HUDEP-2 (cell line): ENCODE measurements at regions not wholly inside any gene's neighbourhood (a gene's known extent, or its start where the extent isn't known, plus 50 kb on each side); places are given as distances from the start of the nearest gene placed in this dataset.

ENCODE experiments used
- DNase-seq, 76 experiments: peaks; one replicate each; lab custom pipeline; 2025; ENCODE audit not compliant: unreplicated experiment in 76 of 76; lab: John Stamatoyannopoulos, UW

DNA sequence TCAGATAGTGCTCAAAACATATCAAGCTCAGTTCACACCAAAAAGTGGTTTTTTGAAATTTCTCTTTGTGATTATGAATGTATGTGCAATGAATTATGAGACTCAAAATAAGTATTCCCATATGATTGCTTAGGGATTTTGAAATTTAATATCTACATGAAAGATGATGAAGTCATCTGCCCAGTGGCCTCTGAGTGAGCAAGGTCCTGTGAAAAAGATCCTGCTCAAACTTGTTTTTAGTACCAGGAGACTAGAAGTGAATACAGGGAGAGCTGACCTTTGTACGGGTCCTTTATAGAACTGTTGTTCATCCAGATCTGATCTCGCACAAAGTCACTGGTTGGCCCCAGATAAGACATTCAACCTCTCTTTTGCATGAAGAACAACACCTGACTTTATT is 151.9 kb upstream of the MAF start:
- DNase-seq: no peak

DNA sequence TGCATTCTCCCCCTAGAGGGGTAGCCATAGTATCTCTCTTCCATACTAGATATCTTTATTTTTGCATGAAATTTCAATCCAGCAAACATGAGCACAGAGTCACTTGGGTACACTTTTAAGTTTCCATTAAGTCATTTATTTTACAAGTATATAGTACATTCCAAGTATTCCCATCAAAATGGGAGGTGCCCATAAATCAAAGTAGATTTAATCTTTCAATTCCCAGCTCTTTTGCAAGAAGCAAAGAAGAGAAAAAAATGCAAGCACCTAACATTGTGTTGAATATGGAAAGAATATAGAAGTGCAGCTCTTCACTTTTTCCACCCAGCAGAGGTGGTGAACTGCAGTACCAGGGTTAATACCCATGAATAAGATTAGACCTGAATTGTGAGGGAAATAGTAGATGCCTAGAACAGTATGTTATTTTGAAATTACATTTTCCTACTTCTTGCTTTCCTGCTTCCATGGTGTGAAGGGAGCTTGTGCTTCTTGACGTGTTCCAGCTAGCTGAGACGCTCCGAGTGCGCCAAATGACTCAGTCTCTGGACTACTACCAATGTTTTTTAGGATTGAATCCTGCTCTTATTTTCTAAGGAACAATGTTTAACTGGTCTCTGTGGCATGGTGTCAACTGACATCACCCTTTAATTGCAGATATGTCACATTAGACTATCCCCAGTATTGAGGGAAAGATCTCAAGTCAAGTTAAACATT is 151.1 kb upstream of the MAF start:
- no peak for DNase-seq

DNA sequence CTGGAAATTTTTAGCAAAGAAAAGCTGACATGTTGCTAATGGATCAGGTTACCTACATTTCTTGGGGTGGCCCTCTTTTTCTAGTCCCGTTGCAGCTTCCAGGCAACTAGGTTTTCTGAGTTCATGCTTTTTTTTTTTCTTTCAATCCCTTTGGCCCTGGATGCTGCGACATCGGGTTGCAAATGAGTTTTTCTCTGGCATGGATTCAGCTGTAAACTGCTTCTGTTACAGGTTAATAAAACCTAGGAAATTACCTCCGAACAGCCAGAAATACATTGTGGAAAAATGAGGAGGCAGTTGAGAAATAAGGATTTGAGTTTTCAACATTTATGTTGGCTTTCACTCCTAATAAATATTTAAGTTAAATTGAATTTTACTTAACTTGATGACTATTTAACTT is 149.8 kb upstream of the MAF start:
- no peak for DNase-seq

DNA sequence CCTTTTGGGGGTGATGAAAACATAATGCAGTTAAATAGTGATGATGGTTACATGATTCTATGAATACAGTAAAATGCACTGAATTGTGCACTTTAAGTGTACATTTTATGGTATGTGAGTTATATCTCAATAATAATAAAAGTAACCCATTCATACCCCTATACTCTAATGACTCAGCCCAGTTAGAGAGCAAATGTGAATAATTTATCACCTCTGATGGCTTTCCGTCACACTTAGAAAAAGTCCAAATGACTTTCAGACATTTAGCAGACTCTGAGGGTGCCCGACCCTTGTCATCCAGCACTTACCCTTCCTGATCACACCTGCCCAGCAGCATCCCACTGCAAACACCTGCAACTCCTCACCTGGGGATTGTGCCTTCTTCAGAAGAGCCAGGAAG is 148.1 kb upstream of the MAF start:
- DNase-seq: no peak

DNA sequence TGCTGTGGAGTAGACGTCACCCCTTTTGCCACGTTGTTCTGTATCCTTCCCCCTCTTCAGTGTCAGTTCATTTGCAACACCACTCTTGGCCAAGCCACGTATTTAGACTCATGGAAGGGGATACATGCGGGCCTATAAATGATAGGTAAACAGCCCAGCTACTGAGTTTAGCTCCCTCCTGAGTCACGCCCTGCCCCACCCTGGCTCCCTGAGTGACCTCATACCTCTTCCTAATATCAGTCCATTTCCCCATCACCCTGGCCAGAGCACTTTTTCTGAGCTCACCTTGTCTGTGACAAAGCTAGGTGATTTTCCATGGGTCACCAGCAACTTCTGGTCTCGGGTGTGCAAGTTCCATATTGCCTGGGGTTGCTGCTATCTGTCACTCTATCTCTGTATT is 147.2 kb upstream of the MAF start:
- DNase-seq: no peak

DNA sequence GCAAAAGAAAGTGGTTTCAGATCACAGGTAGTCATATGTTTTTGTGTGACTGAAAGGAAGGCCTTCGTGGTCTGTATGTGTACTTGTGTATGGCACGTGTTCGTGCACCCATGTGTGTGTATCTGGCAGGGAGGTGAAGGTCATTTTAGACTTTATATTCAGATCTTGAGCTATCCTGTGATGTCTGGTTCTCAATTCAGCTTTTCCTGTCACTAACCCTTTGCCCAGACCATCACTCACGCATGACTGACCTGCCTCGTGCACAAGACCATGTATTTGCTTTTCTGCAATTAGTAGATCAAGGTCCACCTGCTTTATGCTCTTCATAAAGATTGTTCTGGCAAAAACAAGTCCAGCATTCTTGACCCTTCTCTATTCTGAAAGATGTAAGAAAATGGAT is 139.7 kb upstream of the MAF start:
- no peak for DNase-seq

DNA sequence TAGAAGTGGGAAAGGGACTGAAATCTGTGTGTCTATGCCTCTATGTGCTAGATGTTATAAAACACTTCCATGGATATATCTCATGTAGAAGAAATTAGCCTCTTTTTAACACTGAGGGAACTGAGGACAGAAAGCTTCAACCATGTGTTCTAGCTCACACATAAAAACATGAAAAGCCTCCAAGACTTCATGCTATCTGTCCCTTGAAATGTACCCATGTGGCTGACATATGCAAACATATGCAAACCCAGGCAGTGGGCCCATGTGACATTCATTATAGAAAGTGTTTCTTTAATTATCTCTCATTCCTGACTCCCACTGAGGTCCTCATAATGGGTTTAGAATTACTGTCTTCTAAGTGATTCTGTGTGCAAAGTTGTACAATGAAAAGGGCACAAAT is 134.7 kb upstream of the MAF start:
- no peak for DNase-seq

DNA sequence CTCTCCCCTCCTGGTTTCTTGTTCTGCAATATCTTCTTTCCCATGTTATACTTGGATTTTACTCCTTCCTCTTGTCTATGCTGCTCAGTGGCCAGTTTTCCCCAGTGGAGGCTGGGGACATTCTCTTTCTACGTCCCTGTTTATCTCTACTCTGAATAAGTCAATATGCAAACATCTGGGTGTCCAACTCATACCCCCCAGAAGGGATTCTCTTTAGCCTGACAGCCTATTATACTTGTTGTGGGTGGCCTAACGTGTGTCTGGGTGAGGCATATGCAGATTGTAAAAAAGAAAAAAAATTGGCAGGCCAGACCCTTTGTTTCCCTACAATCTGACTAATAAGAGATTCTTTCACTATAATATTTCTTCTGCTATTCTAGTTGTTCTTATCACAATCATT is 134.2 kb upstream of the MAF start:
- DNase-seq: no peak

DNA sequence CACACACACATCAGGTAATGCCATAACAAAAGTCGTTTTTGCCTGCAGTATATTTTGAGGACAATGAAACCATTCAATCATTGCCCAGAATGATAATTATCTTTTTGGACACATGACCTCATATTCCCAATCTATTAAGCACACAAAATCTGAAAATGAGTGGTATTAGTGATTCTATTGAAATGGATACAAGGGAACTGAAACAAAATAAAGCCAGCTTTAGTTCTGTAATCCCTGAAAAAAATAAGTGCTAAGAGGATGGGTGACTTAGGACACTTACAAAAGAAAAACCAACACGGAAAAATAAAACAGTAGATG is 128.3 kb upstream of the MAF start:
- no peak for DNase-seq

DNA sequence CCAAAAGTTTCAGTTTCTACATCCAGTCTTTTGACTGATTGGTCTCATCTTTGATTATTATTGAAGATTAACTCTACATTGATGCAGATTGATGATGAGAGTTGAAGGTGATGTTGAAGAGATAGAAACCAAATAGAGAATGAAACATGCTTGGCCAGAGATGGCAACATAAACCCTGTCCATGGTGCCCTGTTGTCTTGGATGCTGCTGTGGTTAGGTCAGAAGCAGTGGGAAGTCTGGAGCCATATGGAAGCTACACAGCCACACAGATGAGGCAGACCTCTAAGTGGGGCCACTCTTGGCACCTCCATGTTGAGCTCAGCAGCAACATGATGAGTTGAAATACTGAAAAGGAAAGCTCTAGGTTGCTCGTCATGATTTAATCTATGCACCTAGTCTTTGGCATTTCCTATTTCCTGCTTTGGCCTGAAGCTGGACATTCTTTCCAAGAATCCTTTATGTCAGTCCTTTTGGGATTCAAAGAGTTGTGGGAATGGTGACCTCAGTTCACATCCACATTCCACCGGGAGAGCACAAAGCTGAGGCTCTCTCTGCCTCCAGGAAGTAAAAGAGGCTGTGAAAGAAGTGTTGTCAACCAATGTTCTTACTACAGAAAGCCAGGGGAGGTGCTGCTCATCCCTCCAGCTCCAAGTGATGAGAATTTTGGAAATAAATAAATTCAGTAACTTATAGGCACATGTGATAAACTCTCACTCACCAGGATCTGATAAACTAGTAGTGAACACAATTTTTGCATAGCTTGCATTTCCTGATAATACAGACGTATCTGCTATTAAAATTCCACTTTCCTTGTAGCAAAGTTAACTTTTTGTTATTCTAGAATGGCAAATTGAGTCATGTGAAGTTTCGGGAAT is 127.7 kb upstream of the MAF start:
- DNase-seq: no peak

DNA sequence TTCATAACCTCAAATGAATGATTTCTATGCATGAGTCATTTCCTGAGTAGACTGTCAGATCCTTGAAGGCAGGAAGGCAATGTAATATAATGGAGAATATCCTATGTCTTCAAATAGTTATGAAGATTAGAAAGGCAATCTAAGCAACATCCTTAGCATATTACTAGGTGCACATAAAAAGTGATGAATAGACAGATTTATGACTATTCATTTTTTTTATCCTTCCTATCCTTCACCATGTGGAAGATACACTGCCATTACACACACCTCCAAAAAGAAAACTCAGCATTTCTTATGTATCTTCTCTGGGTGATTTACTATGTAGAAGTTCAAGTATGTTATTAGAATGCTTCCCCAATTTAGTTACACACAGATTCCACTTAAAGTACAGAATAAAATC is 126.4 kb upstream of the MAF start:
- DNase-seq: no peak

DNA sequence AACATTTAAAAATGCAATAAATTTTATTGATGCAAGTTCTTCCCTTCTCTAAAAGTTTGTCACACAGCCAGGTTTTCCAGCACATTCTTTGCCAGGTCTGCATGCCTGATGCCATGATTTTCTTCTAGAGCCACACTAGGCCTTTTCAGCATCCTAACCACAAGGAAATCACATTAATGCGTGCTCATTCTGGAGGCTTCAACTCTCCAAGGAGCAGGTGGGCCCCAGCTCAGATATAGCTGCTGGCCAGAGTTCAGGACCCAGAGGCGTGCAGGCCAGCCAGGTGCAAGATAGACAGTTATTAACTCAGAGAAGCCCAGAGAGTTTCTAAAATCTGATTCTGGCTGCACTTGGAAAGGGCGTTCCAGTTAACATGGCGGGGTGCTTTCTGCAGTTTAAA is 124.5 kb upstream of the MAF start:
- DNase-seq: no peak

DNA sequence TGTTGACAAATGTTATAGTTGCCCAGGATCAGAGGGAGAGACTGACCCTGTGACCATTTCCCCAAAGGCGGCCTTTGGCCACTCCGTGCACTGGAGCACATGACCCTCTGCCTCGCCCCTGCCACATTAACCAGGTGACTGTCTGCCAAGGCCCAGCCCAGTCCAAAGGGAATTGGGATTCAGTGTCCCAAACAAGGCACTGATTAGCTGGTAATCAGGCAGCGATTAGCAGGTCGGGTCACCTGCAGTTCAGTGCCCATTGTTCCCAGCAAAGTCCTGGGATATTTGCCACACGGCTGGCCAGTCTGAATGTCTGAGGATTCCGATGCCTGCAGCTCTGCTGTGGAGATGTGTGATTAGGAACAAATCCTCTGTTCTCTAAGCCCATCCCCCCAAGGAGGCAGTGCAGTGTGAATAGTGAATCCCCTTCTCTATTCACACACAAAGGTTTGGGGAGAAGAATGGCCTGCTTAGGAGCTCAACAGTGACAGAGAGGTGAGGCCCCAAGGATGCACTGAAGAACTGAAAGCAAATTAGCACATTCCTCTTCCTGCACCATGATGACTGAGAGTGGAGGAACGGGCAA is 123.1 kb upstream of the MAF start:
- no peak for DNase-seq

DNA sequence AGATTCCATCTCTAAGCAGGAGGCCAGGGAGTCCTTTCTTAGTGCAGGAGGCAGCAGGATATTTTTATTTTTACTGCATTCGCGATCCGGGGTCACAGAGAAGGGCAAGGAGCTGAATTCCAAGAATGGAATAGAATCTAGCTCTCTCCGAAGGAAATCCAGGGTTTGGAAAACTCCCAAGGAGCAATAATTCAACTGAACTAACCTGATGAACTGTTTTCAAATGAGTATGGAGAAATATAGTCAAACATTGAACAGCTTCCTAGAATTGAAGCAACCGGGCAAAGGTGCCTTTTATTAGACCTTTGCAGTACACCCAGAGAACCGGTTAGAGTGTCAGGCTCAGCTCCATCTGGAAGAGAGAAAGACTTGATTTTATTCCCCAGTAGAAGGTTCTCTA is 120.7 kb upstream of the MAF start:
- no peak for DNase-seq

DNA sequence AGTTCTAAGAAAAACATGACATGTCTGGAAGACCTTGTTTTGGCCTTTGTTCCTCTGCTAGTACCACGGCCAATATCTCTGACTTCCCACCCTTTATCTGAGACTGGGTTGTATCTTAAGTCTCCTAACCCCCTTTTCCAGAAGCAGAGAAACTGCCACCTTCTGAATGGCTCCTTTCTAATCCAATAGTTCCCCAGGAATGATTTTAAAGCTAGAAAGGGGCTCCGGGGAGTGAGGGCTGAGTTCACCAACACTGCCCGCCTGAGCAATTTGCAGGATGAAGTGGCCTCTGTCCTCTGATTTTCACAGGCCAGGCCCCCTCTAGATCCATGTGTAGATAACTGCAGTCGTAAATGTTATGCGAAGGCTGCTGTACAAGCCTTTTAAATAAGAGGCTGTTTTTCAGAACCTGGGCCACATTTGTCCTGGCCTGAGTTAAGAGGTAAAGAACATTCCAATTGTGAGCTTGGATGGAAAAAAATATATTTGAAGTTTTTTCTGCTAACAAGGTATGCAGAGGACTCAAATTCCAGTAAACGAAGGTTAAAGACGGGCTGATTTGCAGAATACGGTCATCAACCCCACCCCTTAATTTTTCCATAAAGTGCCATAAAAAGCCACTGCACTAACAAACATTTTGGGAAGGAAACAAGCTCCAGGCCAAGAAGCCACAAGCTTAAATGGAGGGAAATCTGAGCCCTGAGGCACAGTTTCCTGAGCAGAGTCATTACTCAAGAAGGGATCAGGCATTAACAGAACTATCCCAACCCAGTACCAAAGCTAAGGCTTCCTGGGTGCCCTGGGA is 117.0 kb upstream of the MAF start:
- DNase-seq: no peak

DNA sequence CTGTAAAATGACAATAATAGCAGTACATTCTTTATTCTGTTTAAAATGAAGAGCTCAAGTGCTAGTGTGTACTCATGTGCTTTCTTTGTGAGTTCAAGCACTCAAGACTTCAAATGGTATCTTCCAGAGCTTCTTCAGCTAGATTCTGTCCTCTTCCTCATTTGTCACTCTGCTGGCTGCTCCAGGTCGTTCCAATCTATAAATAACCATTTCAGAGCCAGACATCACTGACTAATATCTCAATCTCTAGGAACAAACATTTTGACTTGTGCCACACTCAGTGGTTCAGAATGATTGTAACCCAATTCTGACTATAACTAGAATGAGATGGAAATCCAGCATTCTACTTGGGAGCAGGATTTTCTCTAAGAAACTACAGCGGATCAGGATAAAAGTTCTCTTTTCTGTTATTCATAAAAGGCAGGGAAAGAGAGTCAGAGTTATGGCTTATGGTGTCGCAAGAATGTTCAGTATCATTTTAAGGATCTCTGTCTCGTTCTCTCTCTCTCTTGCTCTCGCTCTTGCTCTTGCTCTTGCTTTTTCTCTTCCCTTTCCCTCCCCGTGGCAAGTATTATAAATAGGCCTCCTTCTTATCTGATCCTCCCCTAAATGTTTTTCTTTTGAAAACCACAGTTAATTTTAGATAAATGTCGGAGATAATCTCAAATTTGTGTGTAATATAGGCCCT is 116.3 kb upstream of the MAF start:
- no peak for DNase-seq

DNA sequence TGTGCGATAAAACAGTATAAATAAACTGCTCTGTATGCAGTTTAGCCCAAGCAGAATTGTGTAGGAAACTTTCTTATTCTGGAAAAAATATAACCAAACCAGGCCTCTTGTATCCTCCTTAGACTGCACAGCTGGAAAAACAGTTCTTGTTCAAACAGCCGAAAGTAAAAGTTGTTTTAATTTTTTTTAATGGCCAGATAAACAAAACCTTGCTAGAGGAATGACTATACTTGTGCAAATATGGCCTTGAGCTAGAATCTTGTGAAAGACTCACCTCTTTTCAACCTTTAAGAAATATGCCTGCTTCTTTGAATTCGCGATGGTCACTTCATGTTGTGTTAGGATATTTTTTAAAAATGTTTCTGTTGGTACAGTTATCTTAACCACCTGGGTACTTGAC is 114.5 kb upstream of the MAF start:
- DNase-seq: no peak

DNA sequence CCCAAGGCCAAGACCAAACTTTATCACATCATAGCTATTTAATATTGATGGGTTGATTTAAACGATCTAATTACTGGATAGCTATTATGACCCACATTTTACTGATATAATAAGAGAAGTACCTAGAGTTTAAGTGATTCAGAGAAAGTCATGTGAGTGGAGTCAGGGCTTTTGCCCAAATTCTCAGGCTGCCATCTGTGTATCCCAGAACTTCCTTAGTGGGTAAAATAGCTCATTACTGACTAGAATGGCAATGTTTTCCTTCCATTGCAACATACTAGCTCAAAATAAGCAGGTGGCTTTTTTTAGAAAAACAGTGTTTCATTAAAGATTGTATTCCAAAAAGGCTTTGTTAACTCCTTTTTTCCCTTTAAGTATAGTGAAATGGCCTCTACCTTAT is 113.9 kb upstream of the MAF start:
- no peak for DNase-seq

DNA sequence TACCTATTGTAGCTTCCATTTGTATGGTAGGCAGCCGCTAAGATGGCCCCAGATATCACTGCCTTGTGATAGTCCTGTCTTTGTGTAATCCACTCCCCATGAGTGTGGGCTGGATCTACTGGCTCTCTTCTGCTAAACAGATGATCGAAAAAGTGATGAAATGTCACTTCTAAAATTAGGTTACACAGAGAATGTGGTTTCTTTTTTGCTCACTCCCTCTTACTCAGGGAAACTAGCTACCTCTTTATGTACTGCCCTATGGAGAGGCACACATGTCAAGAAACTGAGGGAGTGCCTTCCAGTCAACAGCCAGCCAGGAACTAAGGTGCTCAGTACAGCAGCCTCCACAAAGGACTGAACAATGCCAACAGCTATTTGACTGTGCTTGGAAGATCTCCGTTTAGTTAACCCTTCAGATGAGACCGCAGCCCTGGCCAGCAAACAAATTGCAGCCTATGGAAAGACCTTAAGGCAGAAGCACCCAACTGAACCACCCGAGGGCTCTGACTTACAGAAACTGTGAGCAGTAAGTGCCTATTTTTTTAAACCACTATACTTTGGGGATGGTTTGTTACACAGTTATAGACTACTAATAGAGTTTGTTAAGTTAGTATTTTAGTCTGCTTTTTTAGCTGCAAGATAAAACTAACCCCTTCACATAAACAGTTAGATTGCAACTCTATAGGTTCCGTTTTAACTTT is 113.2 kb upstream of the MAF start:
- DNase-seq: peak in 1 of 76 experiments; percentile 0

DNA sequence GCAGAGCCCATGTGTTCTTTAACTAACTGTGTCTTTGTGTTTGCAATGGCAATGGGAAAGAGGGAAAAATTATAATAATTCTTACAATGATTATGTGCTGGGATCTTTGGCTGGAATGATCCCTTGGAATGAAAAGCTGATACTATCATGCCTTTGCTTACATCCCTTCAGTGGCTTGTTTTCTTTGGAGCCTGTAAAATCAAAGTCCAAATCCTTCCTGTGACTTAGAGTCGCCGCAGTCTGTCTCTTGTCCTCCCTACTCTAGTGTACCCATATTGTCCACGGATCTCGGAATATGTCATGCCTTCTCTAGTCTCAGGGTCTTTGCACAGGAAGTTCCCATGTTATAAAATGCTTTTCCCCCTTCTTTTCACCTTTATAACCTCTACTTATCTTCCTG is 111.7 kb upstream of the MAF start:
- no peak for DNase-seq
